ENCODE measurements at regions not wholly inside any gene's neighbourhood (a gene's known extent, or its start where the extent isn't known, plus 50 kb on each side); places are given as distances from the start of the nearest gene placed in this dataset.

DNA sequence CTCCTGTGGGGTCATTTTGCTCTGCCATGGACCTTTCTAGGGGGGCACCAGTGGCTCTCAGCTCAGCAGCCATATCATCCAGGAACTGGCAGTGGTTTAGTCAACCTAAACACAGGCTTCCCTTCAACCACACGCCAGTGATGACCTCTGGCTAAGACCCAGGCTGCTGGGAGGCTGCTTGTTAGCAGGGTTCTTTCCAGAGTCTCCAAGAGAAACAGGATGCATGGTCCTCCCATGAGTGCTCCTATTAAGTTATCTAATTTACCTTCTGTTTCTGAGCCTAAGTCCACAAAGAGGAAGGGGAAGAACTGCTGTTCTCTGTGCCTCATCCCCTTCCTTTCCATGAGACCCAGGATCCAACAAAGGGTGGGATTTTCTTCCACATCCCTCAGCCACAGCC, 137.3 kb upstream of the PLXNA2 start:
- peaks cover 4% of the 10 kb centered on the region; the same call in 1 of the 2 replicates for H3K27me3 Mint-ChIP-seq (ENCODE audit: insufficient read depth)
- no peak overlapping the region for H3K27ac Mint-ChIP-seq
- no peaks in the 10 kb centered on the region for H3K4me1 Mint-ChIP-seq (ENCODE audit: low read depth)
- no peak for DNase-seq
- no peak overlapping the region for H3K4me3 Mint-ChIP-seq
- TF ChIP-seq, protein P1, sequence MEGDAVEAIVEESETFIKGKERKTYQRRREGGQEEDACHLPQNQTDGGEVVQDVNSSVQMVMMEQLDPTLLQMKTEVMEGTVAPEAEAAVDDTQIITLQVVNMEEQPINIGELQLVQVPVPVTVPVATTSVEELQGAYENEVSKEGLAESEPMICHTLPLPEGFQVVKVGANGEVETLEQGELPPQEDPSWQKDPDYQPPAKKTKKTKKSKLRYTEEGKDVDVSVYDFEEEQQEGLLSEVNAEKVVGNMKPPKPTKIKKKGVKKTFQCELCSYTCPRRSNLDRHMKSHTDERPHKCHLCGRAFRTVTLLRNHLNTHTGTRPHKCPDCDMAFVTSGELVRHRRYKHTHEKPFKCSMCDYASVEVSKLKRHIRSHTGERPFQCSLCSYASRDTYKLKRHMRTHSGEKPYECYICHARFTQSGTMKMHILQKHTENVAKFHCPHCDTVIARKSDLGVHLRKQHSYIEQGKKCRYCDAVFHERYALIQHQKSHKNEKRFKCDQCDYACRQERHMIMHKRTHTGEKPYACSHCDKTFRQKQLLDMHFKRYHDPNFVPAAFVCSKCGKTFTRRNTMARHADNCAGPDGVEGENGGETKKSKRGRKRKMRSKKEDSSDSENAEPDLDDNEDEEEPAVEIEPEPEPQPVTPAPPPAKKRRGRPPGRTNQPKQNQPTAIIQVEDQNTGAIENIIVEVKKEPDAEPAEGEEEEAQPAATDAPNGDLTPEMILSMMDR (IDR thresholded peaks at IDR 0.05), result no peak
- peaks cover 7% of the 10 kb centered on the region; the same call in 1 of the 2 replicates for H3K9me3 Mint-ChIP-seq
- no peaks in the 10 kb centered on the region for H3K36me3 Mint-ChIP-seq (ENCODE audit: low read depth)

DNA sequence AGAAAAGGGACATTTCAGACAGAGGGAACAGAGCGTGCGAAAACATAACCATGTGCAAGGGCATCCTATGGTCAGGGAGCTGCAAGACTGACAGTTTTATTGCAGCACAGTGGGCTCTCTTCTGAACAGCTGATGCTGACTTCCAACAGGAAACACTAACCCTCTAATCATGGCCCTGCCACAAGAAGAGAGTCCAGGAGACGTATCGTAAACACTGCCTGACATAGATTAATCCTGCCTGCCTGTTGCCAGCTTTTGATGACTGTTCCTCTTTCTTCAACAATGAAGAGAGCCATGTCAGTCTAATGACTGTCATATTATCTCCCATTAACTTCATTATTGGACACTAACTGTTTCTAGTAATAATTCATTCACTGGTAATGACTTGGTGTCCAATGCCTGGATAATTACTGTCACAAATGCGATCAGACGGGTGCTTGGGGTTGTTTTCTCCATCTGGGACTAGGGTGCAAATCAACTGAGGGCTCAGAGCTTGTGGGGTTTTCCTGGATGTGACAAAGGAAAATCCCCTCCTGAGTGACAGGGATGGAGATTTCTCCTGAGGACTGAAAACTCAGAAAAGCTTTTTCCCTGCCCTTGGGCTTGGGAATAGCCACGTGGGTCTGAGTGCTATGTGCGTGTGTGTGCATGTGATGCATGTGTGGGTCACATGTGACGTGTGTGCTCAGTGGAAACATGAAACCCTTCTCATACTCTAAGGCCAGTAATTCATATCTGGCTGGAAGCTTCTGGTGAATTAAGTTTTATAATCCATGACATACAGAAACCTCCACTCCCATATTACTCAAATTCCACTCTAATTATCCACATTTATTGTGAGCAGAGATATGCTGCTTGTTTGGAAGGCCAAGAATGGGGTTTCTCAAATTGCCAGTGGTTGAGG, 144.0 kb upstream of the PLXNA2 start:
- Mint-ChIP-seq H3K27me3 (ENCODE audit: insufficient read depth) (no peaks in the 10 kb centered on the region), H3K4me1 (ENCODE audit: low read depth) (no peaks in the 10 kb centered on the region), H3K36me3 (ENCODE audit: low read depth) (no peaks in the 10 kb centered on the region), H3K4me3 (no peak overlapping the region), H3K9me3 (peaks cover 4% of the 10 kb centered on the region; the same call in 1 of the 2 replicates), H3K27ac (no peak overlapping the region)
- TF ChIP-seq, protein P1 (IDR thresholded peaks at IDR 0.05), result no peak
- no peak for DNase-seq

DNA sequence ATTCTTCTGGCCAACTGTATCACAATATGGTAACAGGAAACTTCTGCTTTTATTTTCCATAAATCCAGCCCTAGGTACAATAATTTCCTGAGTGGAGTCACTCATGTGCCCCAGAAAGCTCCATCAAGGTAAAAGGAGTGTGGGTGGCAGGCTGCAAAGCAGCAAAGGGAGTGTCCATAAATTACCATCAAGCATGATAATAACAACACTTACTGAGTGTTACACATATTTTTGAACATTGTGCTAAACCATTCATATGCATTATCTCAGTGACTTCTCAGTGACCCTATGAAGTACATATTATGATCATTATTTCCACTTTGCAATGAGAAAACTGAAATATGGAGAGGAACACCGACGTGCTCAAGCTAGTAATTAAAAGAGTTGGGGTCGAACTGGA, 149.2 kb upstream of the PLXNA2 start:
- DNase-seq, result no peak
- no peaks in the 10 kb centered on the region for H3K4me1 Mint-ChIP-seq (ENCODE audit: low read depth)
- H3K36me3 Mint-ChIP-seq (ENCODE audit: low read depth), result no peaks in the 10 kb centered on the region
- no peak overlapping the region for H3K27ac Mint-ChIP-seq
- no peaks in the 10 kb centered on the region for H3K27me3 Mint-ChIP-seq (ENCODE audit: insufficient read depth)
- peaks cover 8% of the 10 kb centered on the region; the same call in 1 of the 2 replicates for H3K9me3 Mint-ChIP-seq
- H3K4me3 Mint-ChIP-seq, result no peak overlapping the region
- TF ChIP-seq, protein P1 (IDR thresholded peaks at IDR 0.05), result no peak

DNA sequence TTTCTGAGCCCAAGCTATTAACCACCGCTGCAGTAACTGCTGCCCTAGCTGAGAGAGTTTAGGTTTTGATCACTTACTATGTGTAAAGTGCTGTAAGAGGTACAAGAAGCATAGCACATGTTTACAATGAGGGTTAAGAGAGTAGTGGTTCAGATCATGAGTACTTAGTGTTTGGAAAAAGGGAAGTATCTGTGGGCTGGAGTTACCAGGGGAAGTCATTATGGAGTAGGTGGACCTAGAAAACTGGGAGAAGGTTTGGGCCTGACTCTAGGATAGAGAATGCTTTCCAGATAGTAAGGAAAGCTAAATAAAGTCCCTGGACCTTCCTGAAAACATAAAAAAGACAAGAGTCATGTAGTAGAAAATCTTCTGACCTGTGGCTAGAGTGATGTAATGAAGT, 149.6 kb upstream of the PLXNA2 start:
- no peak for DNase-seq
- TF ChIP-seq, protein P1 (IDR thresholded peaks at IDR 0.05), result no peak
- no peak overlapping the region for H3K27ac Mint-ChIP-seq
- no peaks in the 10 kb centered on the region for H3K36me3 Mint-ChIP-seq (ENCODE audit: low read depth)
- H3K9me3 Mint-ChIP-seq, result peaks cover 9% of the 10 kb centered on the region
- no peaks in the 10 kb centered on the region for H3K4me1 Mint-ChIP-seq (ENCODE audit: low read depth)
- no peaks in the 10 kb centered on the region for H3K27me3 Mint-ChIP-seq (ENCODE audit: insufficient read depth)
- no peak overlapping the region for H3K4me3 Mint-ChIP-seq

DNA sequence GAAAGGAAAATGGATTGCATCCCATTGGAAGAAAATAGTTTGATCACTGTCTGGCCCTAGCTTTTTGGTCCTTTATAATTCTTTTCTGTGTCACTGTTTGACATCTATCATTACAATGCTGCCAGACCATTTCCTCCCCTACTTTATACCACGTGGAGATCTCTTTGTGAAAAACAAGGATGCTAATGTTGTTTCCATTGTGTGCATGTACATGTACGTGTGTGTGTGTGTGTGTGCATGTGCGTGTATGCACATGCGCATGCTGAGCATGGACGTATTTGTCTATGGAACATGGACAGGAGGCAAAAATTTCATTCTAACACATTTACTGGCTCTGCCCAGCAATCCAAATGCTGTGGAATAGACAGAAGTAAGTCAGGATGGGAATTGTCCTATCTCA, 153.1 kb upstream of the PLXNA2 start:
- Mint-ChIP-seq H3K27ac (no peak overlapping the region), H3K4me1 (ENCODE audit: low read depth) (no peaks in the 10 kb centered on the region), H3K4me3 (no peak overlapping the region), H3K27me3 (ENCODE audit: insufficient read depth) (no peaks in the 10 kb centered on the region), H3K9me3 (peaks cover 8% of the 10 kb centered on the region), H3K36me3 (ENCODE audit: low read depth) (no peaks in the 10 kb centered on the region)
- TF ChIP-seq, protein P1 (IDR thresholded peaks at IDR 0.05), result no peak
- no peak for DNase-seq

All from HFFc6 (cell line).